HepG2 (cell line): ENCODE measurements at regions not wholly inside any gene's neighbourhood (a gene's known extent, or its start where the extent isn't known, plus 50 kb on each side); places are given as distances from the start of the nearest gene placed in this dataset.

Source experiments
- ARHGAP35 ChIP-seq: sonication (generic); formaldehyde crosslinking; IDR thresholded peaks from 2 replicates; pipeline ENCODE4 v1.9.0; 2022; ENCODE audit warnings: mild to moderate bottlenecking, inconsistent platforms, moderate library complexity, missing genetic modification reagents, borderline replicate concordance
- BRD4 ChIP-seq: sonication (generic); formaldehyde crosslinking; IDR thresholded peaks from 2 replicates; pipeline ENCODE4 v1.4.0; 2020; ENCODE audit warnings: missing genetic modification reagents
- CEBPZ ChIP-seq: IDR thresholded peaks from 2 replicates; pipeline ENCODE4 v1.6.1; 2012; ENCODE audit warnings: low read length, improper control_type of control experiment
- DMAP1 ChIP-seq: IDR thresholded peaks from 2 replicates; pipeline ENCODE4 v1.6.1; 2016
- MTF2 ChIP-seq: sonication (generic); formaldehyde crosslinking; IDR thresholded peaks from 2 replicates; pipeline ENCODE4 v1.5.0; 2020; ENCODE audit warnings: missing genetic modification reagents, borderline replicate concordance
- ZBTB4 ChIP-seq: sonication (generic); formaldehyde crosslinking; IDR thresholded peaks from 2 replicates; pipeline ENCODE4 v1.4.0; 2020; ENCODE audit warnings: missing genetic modification reagents, mild to moderate bottlenecking, borderline replicate concordance
- ZNF24 ChIP-seq: fragments of 450-650 bp; IDR thresholded peaks from 2 replicates; pipeline ENCODE4 v1.6.1; 2017; ENCODE audit warnings: antibody characterized with exemption, mild to moderate bottlenecking
- ZNF318 ChIP-seq: sonication (generic); formaldehyde crosslinking; IDR thresholded peaks from 2 replicates; pipeline ENCODE4 v1.4.0; 2020; ENCODE audit warnings: mild to moderate bottlenecking, missing genetic modification reagents
- ZNF589 ChIP-seq: sonication (generic); formaldehyde crosslinking; conservative IDR thresholded peaks from 2 replicates; pipeline ENCODE4 v1.8.0; 2022; ENCODE audit warnings: mild to moderate bottlenecking, moderate library complexity, missing genetic modification reagents
- ZNF883 ChIP-seq: sonication (generic); formaldehyde crosslinking; IDR thresholded peaks from 2 replicates; pipeline ENCODE4 v1.5.1; 2020; ENCODE audit warnings: mild to moderate bottlenecking, missing genetic modification reagents; ENCODE audit errors: not compliant biosample characterization
- TF ChIP-seq, protein P1 (sequence below): sonication (generic); formaldehyde crosslinking; IDR thresholded peaks from 2 replicates; pipeline ENCODE4 v1.4.0; 2020; ENCODE audit warnings: missing genetic modification reagents, borderline replicate concordance

DNA sequence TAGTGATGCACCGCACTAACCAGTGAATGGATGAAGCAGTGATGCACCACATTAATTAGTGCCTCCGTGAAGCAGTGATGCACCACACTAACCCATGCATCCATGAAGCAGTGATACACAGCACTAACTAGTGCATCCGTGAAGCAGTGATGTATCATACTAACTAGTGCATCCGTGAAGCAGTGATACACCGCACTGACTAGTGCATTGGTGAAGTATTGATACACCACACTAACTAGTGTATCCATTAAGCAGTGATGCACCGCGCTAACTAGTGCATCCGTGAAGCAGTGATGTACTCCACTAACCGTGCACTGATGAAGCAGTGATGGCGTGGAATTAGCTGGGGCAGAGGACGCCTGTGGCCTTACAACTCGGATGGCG lies 80.6 kb upstream of the NKD1 start (continued):
- peak; percentile 62; the same call in 1 of the 2 replicates for TF ChIP-seq ZNF318
- TF ChIP-seq ZNF589 (CRISPR knock-in tag), result peak; percentile 78; the same call in 1 of the 2 replicates
- TF ChIP-seq MTF2 (CRISPR knock-in tag), result peak; percentile 6; the same call in 1 of the 2 replicates
- TF ChIP-seq ZBTB4 (CRISPR knock-in tag), result peak; percentile 64; the same call in 1 of the 2 replicates
- no peak for TF ChIP-seq CEBPZ
- 0 out of 2 replicates have a peak, but pooled peaks have one; percentile 28 for TF ChIP-seq BRD4 (CRISPR knock-in tag)
- TF ChIP-seq ARHGAP35 (CRISPR knock-in tag), result peak; percentile 28; the same call in 1 of the 2 replicates
- TF ChIP-seq ZNF24, result peak; percentile 89
- TF ChIP-seq ZNF883 (CRISPR knock-in tag), result peak; percentile 15
- no peak for TF ChIP-seq DMAP1
- TF ChIP-seq, protein P1, sequence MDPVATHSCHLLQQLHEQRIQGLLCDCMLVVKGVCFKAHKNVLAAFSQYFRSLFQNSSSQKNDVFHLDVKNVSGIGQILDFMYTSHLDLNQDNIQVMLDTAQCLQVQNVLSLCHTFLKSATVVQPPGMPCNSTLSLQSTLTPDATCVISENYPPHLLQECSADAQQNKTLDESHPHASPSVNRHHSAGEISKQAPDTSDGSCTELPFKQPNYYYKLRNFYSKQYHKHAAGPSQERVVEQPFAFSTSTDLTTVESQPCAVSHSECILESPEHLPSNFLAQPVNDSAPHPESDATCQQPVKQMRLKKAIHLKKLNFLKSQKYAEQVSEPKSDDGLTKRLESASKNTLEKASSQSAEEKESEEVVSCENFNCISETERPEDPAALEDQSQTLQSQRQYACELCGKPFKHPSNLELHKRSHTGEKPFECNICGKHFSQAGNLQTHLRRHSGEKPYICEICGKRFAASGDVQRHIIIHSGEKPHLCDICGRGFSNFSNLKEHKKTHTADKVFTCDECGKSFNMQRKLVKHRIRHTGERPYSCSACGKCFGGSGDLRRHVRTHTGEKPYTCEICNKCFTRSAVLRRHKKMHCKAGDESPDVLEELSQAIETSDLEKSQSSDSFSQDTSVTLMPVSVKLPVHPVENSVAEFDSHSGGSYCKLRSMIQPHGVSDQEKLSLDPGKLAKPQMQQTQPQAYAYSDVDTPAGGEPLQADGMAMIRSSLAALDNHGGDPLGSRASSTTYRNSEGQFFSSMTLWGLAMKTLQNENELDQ (CRISPR knock-in tag), result peak; percentile 64; the same call in 1 of the 2 replicates
